PC-3 (cell line): ENCODE measurements at regions not wholly inside any gene's neighbourhood (a gene's known extent, or its start where the extent isn't known, plus 50 kb on each side); places are given as distances from the start of the nearest gene placed in this dataset.
A peak's percentile ranks its signal among the peaks of the same experiment; 100 is the strongest.

Source experiments
- ATAC-seq: fragments of 200-7000 bp; cut with Tn5 transposase; 2 replicates; pipeline ENCODE4 v1.9.1; 2020; ENCODE audit warnings: mild to moderate bottlenecking, moderate library complexity
- BruUV-seq: library from RNA; stranded (reverse); fragments of 400-500 nt; replicated peaks from 2 replicates; lab custom pipeline; 2021; lab: Mats Ljungman, UMichigan
- CTCF ChIA-PET: fragments of 300-600 bp; sonication (Branson Sonifier 250); formaldehyde crosslinking; loops from one replicate; lab custom pipeline; 2022; ENCODE audit warnings: antibody characterized with exemption; lab: Charles Lee
- POLR2A ChIA-PET: fragments of 300-600 bp; sonication (Branson Sonifier 250); formaldehyde crosslinking; loops from one replicate; lab custom pipeline; 2022; ENCODE audit warnings: antibody characterized with exemption; ENCODE audit not compliant: unreplicated experiment; lab: Charles Lee
- DNase-seq: peaks from one replicate; pipeline ENCODE4 v3.0.0-alpha.2; 2015
- H2AFZ ChIP-seq: fragments of 300-600 bp; sonication (generic); 2 replicates; pipeline ENCODE4 v1.6.0; 2016; ENCODE audit warnings: antibody characterized with exemption, low read length
- H3F3A ChIP-seq: fragments of 300-600 bp; sonication (generic); one replicate; pipeline ENCODE4 v1.6.0; 2017; ENCODE audit warnings: antibody characterized with exemption, low read length, control low read depth, mild to moderate bottlenecking; ENCODE audit not compliant: unreplicated experiment
- H3K27ac ChIP-seq: fragments of 300-600 bp; sonication (generic); 2 replicates; pipeline ENCODE4 v1.5.1; 2016; ENCODE audit warnings: mild to moderate bottlenecking, low read length
- H3K27me3 ChIP-seq: fragments of 300-600 bp; sonication (generic); 2 replicates; pipeline ENCODE4 v1.6.1; 2016; ENCODE audit warnings: low read length, mixed read lengths
- H3K36me3 ChIP-seq: fragments of 300-600 bp; sonication (generic); 2 replicates; pipeline ENCODE4 v1.6.1; 2016; ENCODE audit warnings: low read depth, mixed run types, low read length, mixed read lengths
- H3K4me1 ChIP-seq: fragments of 300-600 bp; sonication (generic); 2 replicates; pipeline ENCODE4 v1.5.1; 2016; ENCODE audit warnings: low read length; ENCODE audit not compliant: insufficient read depth
- H3K4me2 ChIP-seq: fragments of 300-600 bp; sonication (generic); 2 replicates; pipeline ENCODE4 v1.6.0; 2016; ENCODE audit warnings: low read length
- H3K4me3 ChIP-seq: fragments of 300-600 bp; sonication (generic); 2 replicates; pipeline ENCODE4 v1.5.1; 2016; ENCODE audit warnings: mild to moderate bottlenecking, low read length, mixed read lengths
- H3K79me2 ChIP-seq: fragments of 300-600 bp; sonication (generic); 2 replicates; pipeline ENCODE4 v1.6.1; 2017; ENCODE audit warnings: low read length, mixed read lengths
- H3K9ac ChIP-seq: fragments of 300-600 bp; sonication (generic); 2 replicates; pipeline ENCODE4 v1.6.0; 2016; ENCODE audit warnings: mild to moderate bottlenecking, low read length
- H3K9me2 ChIP-seq: fragments of 300-600 bp; sonication (generic); replicated peaks from 2 replicates; pipeline ENCODE4 v1.6.1; 2016; ENCODE audit warnings: mixed run types, low read length, mixed read lengths
- H3K9me3 ChIP-seq: fragments of 300-600 bp; sonication (generic); 2 replicates; pipeline ENCODE4 v1.6.1; 2016; ENCODE audit warnings: low read length, mixed read lengths
- H4K20me1 ChIP-seq: fragments of 300-600 bp; sonication (generic); 2 replicates; pipeline ENCODE4 v1.6.1; 2016; ENCODE audit warnings: low read length, mixed read lengths
- CTCF ChIP-seq: fragments of 300-600 bp; sonication (generic); conservative IDR thresholded peaks from 2 replicates; pipeline ENCODE4 v1.5.1; 2017; ENCODE audit warnings: antibody characterized with exemption, low read depth, mild to moderate bottlenecking, low read length
- EZH2 ChIP-seq: fragments of 300-600 bp; sonication (generic); IDR thresholded peaks from one replicate; pipeline ENCODE4 v1.6.1; 2017; ENCODE audit warnings: antibody characterized with exemption, mild to moderate bottlenecking, low read length; ENCODE audit not compliant: unreplicated experiment
- EZH2phosphoT487 ChIP-seq: fragments of 300-600 bp; sonication (generic); IDR thresholded peaks from 2 replicates; pipeline ENCODE4 v1.6.1; 2018; ENCODE audit warnings: mild to moderate bottlenecking, antibody characterized with exemption, low read length, borderline replicate concordance
- intact Hi-C: fragments of 100-400 bp; cut with micrococcal nuclease; formaldehyde crosslinking; loops from 2 replicates; pipeline ENCODE4 v1.9.0; 2023

- Histone ChIP-seq H3K36me3 (no peaks in the 10 kb centered on the region), H3K9me3 (no peaks in the 10 kb centered on the region), H3F3A (no peaks in the 10 kb centered on the region), H3K27me3 (no peaks in the 10 kb centered on the region), H3K79me2 (no peaks in the 10 kb centered on the region), H3K27ac (peak overlapping the region; percentile 91), H3K4me3 (no peak overlapping the region; the same call in 1 of the 2 replicates), H4K20me1 (no peaks in the 10 kb centered on the region), H3K9me2 (no peaks in the 10 kb centered on the region), H3K4me2 (peak overlapping the region; percentile 52), H3K9ac (peak overlapping the region; percentile 68), H2AFZ (no peak overlapping the region), H3K4me1 (peaks cover 25% of the 10 kb centered on the region)
- CTCF ChIA-PET = no interaction called here
- no peak for DNase-seq
- BruUV-seq = no TSS peak
- ATAC-seq = no peak
- TF ChIP-seq EZH2phosphoT487 = no peak
- no peak for TF ChIP-seq EZH2
- TF ChIP-seq CTCF = no peak
- POLR2A ChIA-PET = no interaction called here
- intact Hi-C loops = loop anchor here (1.0 to 2.0 kb wide), 2 partner anchors 17 to 44 kb away; no protein-coding TSS in a partner anchor
These were observed 332.0 kb downstream of the RAPGEF2 start for GRCh38 chr4:159434871-159435241.

GRCh38 chr4:159435561-159436023, 332.7 kb downstream of the RAPGEF2 start:
- H4K20me1 ChIP-seq = no peaks in the 10 kb centered on the region
- no peaks in the 10 kb centered on the region for H3K27me3 ChIP-seq
- H3K9me2 ChIP-seq = no peaks in the 10 kb centered on the region
- DNase-seq (peak; percentile 80), ATAC-seq (peak; percentile 92)
- H3K79me2 ChIP-seq = no peaks in the 10 kb centered on the region
- H3K9ac ChIP-seq = peak overlapping the region; percentile 68
- peaks cover 25% of the 10 kb centered on the region for H3K4me1 ChIP-seq
- no peaks in the 10 kb centered on the region for H3K9me3 ChIP-seq
- ChIA-PET CTCF (no interaction called here), POLR2A (no interaction called here)
- no peaks in the 10 kb centered on the region for H3K36me3 ChIP-seq
- peak overlapping the region; percentile 91 for H3K27ac ChIP-seq
- TF ChIP-seq CTCF (no peak), EZH2phosphoT487 (no peak), EZH2 (no peak)
- H3K4me2 ChIP-seq = peak overlapping the region; percentile 52
- intact Hi-C loops = loop anchor here (1.0 to 2.0 kb wide), 2 partner anchors 17 to 45 kb away; no protein-coding TSS in a partner anchor
- peak overlapping the region; percentile 11; the same call in 1 of the 2 replicates for H3K4me3 ChIP-seq
- no peaks in the 10 kb centered on the region for H3F3A ChIP-seq
- no peak overlapping the region for H2AFZ ChIP-seq
- no TSS peak for BruUV-seq

- Histone ChIP-seq H3K79me2 (no peaks in the 10 kb centered on the region), H3K4me2 (no peak overlapping the region), H3K36me3 (no peaks in the 10 kb centered on the region), H3K4me3 (no peak overlapping the region), H3F3A (no peaks in the 10 kb centered on the region), H3K4me1 (peaks cover 3% of the 10 kb centered on the region; the same call in 1 of the 2 replicates), H3K9me3 (no peaks in the 10 kb centered on the region), H3K9ac (no peak overlapping the region), H3K27ac (no peak overlapping the region), H4K20me1 (no peaks in the 10 kb centered on the region), H2AFZ (no peak overlapping the region), H3K27me3 (no peaks in the 10 kb centered on the region), H3K9me2 (no peaks in the 10 kb centered on the region)
- no peak for TF ChIP-seq EZH2phosphoT487
- TF ChIP-seq CTCF = no peak
- intact Hi-C loops = loop anchor here (10.0 kb wide), 1 partner anchor 129 kb away; no protein-coding TSS in a partner anchor
- CTCF ChIA-PET = no interaction called here
- BruUV-seq = no TSS peak
- POLR2A ChIA-PET = interaction anchor here (0.7 kb wide), 1 partner anchor 115 kb away, joined by 4 read pairs; no protein-coding TSS in a partner anchor
- no peak for ATAC-seq
- no peak for DNase-seq
These were observed 341.1 kb downstream of the RAPGEF2 start for GRCh38 chr4:159443975-159444374.
